Nephron progenitor cell (in vitro differentiated cells): ENCODE measurements at regions not wholly inside any gene's neighbourhood (a gene's known extent, or its start where the extent isn't known, plus 50 kb on each side); places are given as distances from the start of the nearest gene placed in this dataset.

Source experiments
- DNase-seq: peaks from one replicate; pipeline ENCODE4 v3.0.0; 2021
- H3K27ac Mint-ChIP-seq: 2 replicates; pipeline ENCODE4 v1.8.0; 2021; ENCODE audit warnings: mild to moderate bottlenecking, moderate library complexity, mixed read lengths
- H3K27me3 Mint-ChIP-seq: 2 replicates; pipeline ENCODE4 v1.8.0; 2021; ENCODE audit warnings: mild to moderate bottlenecking, low read depth, mixed read lengths; ENCODE audit not compliant: poor library complexity
- H3K36me3 Mint-ChIP-seq: 2 replicates; pipeline ENCODE4 v1.8.0; 2021; ENCODE audit warnings: low read depth, mixed read lengths
- H3K4me1 Mint-ChIP-seq: 2 replicates; pipeline ENCODE4 v1.8.0; 2021; ENCODE audit warnings: mixed read lengths
- H3K4me3 Mint-ChIP-seq: 2 replicates; pipeline ENCODE4 v1.8.0; 2021; ENCODE audit warnings: mild to moderate bottlenecking, moderate library complexity, mixed read lengths
- H3K9me3 Mint-ChIP-seq: 2 replicates; pipeline ENCODE4 v1.8.0; 2021; ENCODE audit warnings: mild to moderate bottlenecking, moderate library complexity, mixed read lengths
- TF ChIP-seq, protein P1 (sequence below): fragments of 200-600 bp; sonication (generic); IDR thresholded peaks from 2 replicates; pipeline ENCODE4 v1.5.0; 2021; ENCODE audit warnings: antibody characterized with exemption

GRCh38 chr4:124146068-124146467 is 566.5 kb downstream of the ANKRD50 start:
- no peak overlapping the region for H3K27ac Mint-ChIP-seq

DNA sequence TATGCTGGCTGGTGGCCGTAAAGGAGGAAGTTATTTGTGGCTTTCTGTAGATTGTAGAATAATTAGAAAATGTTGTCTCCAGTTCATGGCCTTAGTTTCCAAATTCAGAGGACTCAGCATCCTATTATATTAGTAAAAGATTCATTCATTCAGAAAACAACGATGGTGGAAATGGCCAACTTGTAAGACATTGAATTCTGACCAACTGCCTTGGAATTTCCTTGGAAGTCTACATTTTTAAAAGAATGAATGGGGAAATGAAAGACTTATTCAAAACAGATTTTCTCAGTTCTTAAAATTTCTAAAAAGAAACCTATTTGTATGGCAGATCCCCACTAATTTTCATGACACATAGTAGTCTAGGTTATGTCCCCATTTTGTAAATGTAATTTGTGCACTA is 561.5 kb downstream of the ANKRD50 start:
- no peak overlapping the region for H3K27ac Mint-ChIP-seq
- H3K27me3 Mint-ChIP-seq = no peaks in the 10 kb centered on the region
- TF ChIP-seq, protein P1, sequence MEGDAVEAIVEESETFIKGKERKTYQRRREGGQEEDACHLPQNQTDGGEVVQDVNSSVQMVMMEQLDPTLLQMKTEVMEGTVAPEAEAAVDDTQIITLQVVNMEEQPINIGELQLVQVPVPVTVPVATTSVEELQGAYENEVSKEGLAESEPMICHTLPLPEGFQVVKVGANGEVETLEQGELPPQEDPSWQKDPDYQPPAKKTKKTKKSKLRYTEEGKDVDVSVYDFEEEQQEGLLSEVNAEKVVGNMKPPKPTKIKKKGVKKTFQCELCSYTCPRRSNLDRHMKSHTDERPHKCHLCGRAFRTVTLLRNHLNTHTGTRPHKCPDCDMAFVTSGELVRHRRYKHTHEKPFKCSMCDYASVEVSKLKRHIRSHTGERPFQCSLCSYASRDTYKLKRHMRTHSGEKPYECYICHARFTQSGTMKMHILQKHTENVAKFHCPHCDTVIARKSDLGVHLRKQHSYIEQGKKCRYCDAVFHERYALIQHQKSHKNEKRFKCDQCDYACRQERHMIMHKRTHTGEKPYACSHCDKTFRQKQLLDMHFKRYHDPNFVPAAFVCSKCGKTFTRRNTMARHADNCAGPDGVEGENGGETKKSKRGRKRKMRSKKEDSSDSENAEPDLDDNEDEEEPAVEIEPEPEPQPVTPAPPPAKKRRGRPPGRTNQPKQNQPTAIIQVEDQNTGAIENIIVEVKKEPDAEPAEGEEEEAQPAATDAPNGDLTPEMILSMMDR = no peak
- DNase-seq = no peak
- H3K4me3 Mint-ChIP-seq = no peak overlapping the region
- H3K9me3 Mint-ChIP-seq = peaks cover 7% of the 10 kb centered on the region
- no peaks in the 10 kb centered on the region for H3K4me1 Mint-ChIP-seq
- no peaks in the 10 kb centered on the region for H3K36me3 Mint-ChIP-seq

More at GRCh38 chr4:124146068-124146467, 566.5 kb downstream of the ANKRD50 start:
- TF ChIP-seq, protein P1 = no peak
- DNase-seq = no peak
- no peak overlapping the region for H3K4me3 Mint-ChIP-seq
- peaks cover 38% of the 10 kb centered on the region for H3K4me1 Mint-ChIP-seq
- H3K9me3 Mint-ChIP-seq = no peaks in the 10 kb centered on the region
- no peaks in the 10 kb centered on the region for H3K27me3 Mint-ChIP-seq
- H3K36me3 Mint-ChIP-seq = no peaks in the 10 kb centered on the region

GRCh38 chr4:124152132-124152531 is 560.4 kb downstream of the ANKRD50 start:
- no peaks in the 10 kb centered on the region for H3K36me3 Mint-ChIP-seq
- TF ChIP-seq, protein P1 = no peak
- DNase-seq = no peak
- H3K27me3 Mint-ChIP-seq = no peaks in the 10 kb centered on the region
- H3K27ac Mint-ChIP-seq = no peak overlapping the region
- no peak overlapping the region for H3K4me3 Mint-ChIP-seq
- no peaks in the 10 kb centered on the region for H3K4me1 Mint-ChIP-seq
- peaks cover 7% of the 10 kb centered on the region for H3K9me3 Mint-ChIP-seq

DNA sequence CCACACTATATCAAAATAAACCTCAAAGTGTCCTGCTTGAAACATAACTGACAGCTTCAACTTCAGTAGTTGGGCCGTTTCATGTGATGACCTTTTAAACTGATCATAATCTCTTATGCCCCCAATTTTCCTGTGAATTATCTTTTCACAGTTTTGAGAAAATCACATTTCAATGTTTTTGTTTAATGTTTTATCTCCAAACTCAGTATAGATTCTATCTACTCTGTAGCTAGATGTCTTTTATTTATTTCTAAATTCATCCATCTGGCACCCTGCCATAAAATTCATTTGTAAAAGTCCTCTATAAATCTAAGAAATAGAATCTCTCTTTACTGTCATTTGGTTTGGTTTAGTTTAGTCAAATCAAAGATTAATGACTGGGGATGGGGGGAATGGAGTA is 557.3 kb downstream of the ANKRD50 start:
- H3K27ac Mint-ChIP-seq = no peak overlapping the region
- peaks cover 10% of the 10 kb centered on the region for H3K9me3 Mint-ChIP-seq
- H3K27me3 Mint-ChIP-seq = no peaks in the 10 kb centered on the region
- DNase-seq = no peak
- TF ChIP-seq, protein P1 = no peak
- H3K36me3 Mint-ChIP-seq = no peaks in the 10 kb centered on the region
- no peak overlapping the region for H3K4me3 Mint-ChIP-seq
- H3K4me1 Mint-ChIP-seq = no peaks in the 10 kb centered on the region

GRCh38 chr4:124157396-124158083 is 555.0 kb downstream of the ANKRD50 start:
- Mint-ChIP-seq H3K36me3 (no peaks in the 10 kb centered on the region), H3K9me3 (peaks cover 7% of the 10 kb centered on the region), H3K27ac (no peak overlapping the region), H3K4me3 (no peak overlapping the region), H3K27me3 (no peaks in the 10 kb centered on the region), H3K4me1 (no peaks in the 10 kb centered on the region)
- no peak for DNase-seq
- TF ChIP-seq, protein P1 = no peak

DNA sequence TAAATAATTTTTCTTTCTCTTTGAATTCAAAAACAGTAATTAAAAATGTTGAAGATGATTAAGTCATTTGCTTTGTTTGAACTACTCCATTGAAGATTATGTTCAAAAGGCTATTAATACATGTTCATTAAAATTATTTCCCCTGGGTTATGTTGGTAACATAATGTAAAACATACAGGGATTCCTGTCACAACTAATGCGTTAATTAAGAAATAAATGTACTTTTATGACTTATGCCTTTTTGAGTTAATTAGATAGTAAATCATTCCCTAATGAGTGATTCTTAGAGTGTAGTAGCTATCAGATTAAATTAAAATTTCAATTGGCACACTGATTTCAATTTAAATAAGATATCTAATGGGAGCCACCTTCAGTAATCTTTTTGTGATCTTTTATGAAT is 549.1 kb downstream of the ANKRD50 start:
- Mint-ChIP-seq H3K4me3 (no peak overlapping the region), H3K9me3 (peaks cover 7% of the 10 kb centered on the region), H3K27ac (no peak overlapping the region), H3K36me3 (no peaks in the 10 kb centered on the region), H3K27me3 (no peaks in the 10 kb centered on the region), H3K4me1 (no peaks in the 10 kb centered on the region)
- TF ChIP-seq, protein P1 = no peak
- no peak for DNase-seq
